ELR (cell line): ENCODE measurements at regions not wholly inside any gene's neighbourhood (a gene's known extent, or its start where the extent isn't known, plus 50 kb on each side); places are given as distances from the start of the nearest gene placed in this dataset.

Experiments
- DNase-seq: peaks from one replicate; pipeline ENCODE4 v3.0.0-alpha.2; 2015; ENCODE audit warnings: low read depth

DNA sequence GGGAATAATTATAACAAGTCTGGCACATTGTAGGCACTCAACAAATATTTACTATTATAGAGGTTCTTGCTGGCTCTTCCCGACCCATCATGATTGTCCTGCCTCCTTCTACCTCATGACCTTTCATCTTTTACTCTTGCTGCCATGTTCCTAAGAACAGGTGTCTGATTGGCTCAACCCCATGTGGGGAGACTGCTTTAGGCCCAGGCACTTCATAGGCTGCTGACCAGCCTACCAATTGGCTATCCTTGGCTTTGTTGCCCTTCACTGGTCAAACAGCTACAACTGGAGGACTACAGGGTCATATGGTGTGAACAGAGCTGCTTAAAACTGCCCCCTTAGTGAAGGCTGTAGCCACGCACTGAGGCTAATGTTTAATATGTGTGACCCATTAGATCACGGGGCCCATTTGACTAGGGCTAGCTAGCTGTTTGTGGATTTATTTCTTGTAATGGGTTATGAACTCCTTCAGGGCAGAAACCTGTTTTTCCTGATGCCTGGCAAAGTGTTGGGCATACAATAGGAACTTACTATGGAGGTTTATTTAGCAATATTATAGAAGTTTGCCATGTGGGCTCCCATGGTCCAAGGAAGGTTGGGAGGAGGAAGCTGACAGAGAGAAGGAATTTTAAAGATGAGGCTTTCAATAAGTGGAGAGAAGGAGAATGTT lies 239.9 kb upstream of the TBC1D5 start:
- no peak for DNase-seq

DNA sequence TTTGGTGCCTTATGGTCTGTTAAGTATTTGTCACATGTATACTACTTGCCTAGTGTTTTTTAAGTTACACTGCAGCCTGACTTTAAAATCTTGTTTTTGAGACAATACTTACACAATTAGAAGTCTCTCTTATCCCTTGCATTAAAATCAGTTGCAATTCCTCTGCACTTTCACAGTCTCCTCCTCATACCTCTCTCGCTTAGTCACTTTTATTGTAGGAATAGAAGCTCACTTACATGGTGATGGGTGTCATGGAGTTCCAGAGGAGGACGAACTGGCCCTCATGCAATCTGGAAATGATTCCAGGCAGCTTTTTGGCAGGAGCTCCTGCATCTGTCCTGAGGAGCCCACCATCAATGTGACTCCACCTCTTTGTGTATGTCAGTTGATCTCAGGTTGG lies 238.4 kb upstream of the TBC1D5 start:
- no peak for DNase-seq

DNA sequence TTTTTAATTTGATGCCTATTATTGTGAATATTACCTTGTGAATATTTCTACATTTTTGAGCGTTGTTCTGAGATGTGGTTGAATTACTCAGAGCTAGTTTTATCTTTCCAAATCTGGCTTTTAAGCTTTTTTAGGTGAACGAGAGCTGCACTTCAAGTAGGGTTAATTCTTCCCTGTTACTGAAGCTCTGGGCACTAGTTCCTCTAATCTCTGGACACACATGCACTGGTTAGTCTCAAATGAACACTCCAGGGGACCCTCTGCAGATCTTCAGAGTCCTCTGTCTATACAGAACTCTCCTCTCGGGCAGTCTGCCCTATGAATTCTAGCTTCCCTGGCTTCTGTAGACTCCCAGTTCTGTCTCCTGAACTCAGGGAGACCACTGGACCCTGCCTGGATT lies 237.5 kb upstream of the TBC1D5 start:
- DNase-seq: no peak

DNA sequence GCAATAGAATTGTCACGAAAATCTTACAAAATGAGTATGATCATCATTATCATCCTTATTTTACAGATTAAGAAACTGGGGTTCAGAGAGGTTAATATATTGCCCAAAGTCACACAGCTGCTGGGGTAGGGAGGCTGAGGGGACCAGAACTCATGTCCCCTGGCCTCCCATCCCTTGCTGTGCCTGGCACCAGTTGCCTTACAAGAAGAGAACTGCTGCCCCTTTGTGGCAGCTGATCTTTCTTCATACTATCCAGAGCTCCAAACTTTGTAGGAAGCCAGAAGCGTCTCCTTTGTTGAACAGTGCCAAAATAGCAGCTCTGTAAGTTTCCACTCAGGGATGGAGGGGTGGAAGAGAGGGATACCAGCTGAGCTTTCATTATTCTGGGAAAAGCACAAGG lies 236.8 kb upstream of the TBC1D5 start:
- no peak for DNase-seq

DNA sequence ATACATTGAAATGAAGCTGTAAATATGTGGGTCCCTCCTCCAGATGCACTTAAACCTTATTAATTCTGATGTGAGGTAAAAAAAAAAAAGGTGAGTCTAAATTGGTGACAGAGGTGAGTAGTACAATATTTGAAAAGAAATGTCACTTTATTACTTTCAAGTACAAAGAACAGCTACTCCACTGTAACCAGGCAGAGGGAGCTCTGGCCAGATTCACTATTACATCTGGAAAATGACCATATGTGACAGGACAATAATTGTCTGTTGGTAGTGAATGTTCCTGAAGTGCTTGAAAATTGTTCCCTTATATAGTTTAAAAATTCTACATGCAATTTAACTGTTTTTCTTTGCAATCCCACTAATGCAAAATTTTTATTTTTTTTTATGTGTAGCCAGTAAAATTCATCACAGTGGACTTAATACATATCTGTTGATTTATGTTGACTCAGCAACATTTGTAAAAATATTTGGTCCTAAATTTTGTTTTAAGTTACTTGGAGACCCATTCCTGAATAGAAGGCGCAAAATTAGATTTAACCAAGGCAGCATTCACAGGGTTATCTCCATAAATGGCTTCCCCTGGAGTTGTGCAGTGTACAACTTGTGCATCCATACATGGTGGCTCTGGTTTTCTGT lies 231.9 kb upstream of the TBC1D5 start:
- DNase-seq: peak; percentile 15

DNA sequence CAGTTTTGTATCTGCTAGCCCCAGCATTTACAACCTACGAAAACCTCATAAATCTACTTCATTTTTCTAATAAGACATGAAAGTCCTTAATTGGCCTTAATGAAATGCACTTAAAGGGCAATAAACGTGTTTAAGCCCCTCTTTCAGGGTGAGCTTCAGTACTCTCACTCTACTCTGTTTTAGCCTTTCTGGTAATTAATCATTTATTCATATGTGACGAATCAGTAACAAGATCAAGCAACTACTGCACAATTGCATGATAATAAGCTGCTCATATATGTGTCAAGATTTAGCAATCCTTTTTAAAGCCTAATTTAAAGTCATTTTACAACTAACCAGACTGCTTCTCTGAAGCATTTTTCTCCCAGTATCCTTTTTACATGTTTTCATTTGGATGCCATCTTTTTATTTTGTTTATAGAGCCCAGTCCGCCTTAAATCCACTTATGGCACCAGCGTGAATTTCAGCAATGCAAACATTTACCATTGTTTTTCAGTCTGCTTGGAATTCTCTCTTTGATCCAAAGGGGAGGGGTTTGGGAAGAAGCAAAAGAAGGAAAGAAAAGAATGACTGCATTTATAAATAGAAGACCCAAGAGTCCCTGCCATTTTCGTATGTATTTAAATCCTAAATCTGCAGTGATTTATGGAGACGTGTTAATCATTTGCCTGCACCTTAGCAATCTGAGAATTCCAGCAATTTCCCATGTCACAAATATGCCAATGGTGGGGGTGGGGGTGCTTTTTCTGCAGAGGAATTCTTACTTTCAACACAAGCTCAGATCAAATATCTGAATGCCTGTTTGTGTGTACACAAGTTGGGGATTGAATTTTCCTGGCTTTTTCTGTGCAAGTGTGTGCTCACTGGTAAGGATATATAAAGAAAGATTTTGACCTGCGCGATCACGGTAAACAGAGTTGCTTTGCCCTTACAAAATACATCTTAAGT lies 230.8 kb upstream of the TBC1D5 start:
- DNase-seq: no peak

DNA sequence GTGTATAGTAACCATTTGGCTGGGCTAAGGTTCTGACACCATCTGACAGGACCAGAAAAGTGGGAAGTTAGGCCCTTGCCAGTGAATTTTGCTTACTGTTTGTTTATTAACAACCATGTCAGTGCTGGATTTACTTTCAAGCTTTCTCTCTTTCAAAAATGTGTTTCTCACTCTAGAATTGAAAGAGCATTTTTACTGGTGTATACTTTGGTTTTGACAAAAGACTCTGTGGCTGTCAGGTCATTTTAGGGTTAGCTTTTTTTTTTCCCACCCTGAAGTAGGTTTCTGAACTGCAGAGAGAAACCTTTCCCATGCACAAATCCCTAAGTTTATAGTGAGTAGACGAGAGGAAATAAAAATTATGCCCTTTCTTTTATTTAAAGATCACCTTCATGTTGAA lies 230.0 kb upstream of the TBC1D5 start:
- no peak for DNase-seq

DNA sequence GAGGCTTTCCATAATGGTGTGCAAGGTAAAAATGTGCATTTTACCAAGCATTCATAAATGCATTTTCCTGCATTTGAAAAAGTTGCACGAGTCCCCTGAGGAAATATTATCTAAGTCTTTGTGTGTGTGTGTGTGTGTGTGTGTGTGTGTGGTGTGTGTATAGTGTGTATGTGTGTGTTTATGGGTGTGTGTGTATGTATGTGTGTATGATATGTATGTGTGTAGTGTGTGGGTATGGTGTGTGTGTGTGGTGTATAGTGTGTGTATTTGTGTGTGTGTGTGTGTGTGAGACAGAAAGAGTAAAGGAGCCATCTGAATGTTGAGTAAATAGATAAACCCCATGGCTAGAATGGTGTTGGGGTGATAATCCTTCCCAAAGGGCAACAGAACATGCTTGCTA lies 229.6 kb upstream of the TBC1D5 start:
- DNase-seq: no peak

DNA sequence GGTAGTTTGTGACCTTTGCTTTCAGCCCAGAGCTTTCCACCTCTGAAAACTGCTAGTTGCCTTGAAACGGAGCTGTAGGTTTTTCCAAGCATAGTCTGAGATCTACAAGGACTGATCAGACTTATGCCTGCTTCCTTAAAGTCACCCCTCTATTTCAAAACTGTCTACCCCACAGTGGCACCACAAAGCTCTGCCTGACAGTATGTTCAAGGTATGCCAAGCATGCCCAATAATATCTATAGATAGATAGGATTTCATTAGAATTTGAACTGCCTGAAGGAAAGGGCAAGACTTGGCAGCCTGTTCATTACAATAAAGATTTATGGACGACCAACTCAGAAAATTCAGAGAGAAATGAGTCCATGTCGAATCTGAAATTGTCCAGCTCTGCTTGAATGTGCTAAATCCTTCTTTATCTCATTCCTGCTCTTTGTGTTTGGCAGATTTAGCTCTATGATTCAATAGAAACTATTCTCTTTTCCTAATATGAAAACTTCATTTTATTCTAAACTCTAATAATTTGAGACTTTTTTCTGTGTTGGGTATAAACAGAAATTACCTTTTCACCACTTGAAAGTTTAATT lies 227.6 kb upstream of the TBC1D5 start:
- no peak for DNase-seq

DNA sequence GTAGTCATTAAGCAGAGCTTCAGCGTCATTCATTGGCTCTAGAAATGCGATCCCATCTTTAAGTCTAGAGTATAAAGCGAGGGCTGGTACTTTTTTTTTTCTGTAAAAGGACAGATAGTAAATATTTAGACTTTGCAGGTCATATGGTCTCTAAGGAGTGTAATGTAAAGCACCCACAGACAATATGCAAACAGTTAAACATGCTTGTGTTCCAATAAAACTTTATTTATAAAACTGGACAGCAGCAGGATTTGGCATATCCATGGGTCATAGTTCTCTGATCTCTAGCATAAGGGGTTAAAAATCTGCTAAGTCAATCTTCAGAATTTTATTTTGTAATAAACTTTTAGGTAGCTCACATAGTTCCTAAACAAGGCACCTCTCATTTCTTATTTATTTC lies 226.8 kb upstream of the TBC1D5 start:
- DNase-seq: no peak

DNA sequence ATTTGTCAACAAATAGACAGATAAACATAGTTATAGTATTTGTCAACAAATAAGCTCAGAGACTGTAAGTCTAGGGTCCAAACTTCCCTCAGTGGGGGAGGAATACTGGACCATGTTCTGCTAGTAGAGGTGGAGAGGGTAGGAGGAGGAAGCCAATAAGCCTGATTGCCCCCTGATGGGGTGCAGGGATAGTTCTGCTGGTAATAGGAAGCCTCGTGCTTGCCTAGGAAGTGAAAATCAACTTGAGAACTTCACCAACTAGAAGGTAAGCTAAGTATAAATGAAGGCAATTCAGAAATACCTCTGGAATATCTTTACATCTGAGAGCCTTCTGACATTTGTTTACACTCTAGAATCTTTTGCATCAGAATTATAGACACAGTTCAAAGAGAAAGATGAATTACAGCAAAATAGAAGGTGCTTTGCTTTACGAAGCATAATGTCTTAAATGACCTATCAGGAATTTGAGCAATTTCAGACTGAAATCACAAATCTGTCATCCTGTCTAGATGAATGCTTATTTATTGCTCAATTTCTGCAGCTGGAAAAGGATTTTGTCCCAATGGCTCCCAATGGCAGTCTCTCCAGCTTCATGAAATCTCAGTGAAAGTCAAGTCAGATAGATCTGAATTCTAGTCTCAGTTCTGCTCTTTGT lies 225.6 kb upstream of the TBC1D5 start:
- no peak for DNase-seq

DNA sequence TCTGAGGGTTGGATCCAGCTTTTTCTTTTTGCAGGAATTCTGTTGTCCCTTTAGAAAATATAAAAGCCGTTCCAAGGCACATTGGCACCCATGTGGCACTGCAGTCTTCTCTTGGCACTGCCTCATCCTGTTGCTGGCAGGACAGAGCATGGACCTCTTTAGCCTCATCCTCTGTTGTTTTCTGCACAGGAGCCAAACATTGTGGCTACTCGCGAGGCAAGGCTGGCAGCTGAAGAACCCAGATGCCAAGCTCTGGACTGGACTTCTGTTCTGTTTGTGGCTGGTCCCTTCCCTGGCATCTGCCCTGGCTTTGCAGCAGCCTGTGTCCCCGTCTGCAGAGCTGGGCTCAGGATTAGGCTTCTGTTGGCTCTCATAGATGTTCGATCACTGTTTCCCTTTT lies 224.7 kb upstream of the TBC1D5 start:
- DNase-seq: no peak

DNA sequence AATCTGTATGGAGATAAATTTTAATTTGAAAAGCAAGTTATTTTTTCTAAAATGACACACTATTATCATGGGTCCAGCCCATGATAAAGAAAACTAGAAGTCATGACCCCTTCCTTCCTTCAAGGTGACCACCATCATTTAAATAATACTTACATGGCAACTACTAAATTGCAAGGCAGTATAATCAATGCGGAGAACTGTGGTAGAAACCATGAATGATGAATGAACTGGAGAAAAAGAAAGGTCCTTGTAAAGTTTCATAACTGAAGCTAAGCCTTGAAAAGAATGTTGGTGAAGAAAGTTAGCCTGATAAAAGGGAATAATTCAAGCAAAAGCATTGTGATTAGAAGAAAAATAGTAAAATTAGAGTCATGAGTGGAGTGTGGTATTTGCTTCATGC lies 222.9 kb upstream of the TBC1D5 start:
- DNase-seq: no peak

DNA sequence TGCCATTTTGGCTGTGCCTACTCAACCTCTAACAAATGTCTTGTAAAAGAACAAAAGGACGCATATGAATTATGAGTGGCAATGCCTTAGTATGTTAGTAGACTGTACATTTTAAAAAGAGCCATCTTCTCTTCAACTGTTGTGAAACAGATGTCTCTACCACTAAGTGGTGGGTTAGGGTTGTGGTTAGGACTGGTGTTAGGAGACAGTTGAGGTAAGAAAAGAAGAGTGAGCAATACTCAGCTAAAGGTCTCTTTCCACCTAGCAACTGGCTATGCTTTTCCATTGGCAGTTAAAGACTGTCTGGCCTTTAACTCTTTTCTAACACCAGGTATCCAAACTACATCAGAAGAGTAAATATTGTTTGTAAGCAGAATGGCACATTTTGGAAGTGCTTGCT lies 221.7 kb upstream of the TBC1D5 start:
- no peak for DNase-seq

DNA sequence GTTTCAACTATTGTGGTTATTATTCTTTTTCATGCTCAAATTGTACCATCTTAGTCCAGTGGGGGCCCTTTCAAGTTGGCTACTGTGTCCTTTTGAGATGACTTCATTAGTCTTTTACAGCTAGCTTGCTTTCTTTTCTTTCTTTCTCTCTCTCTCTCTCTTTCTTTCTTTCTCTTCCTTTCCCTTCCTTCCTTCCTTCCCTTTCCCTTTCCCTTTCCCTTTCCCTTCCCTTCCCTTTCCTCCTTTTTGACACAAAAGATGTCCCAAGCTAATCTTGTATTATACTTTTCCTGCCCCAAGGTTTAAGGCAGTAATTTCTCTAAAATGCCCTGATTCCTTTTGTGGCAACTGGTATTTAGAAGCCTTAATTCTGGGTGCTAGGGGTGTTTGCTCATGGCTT lies 213.0 kb upstream of the TBC1D5 start:
- DNase-seq: no peak

DNA sequence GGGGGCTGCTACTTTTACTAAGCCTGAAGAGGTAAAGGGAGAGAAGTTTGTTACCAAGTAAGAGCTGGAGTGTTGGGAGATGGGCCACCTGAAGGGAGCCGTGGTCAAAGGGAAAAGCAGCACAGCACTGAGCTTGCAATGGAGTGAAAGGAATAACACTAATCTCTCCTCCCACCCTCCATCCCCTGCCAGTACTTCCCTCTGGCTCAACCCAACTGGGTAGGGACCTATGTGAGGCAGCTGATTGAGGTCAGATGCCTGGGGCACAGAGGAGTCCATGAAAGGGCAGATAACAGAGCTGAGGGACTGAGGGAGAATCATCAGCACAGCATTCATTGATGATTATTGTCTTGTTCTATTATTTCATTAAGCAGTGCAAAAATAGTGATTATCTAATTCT lies 212.4 kb upstream of the TBC1D5 start:
- DNase-seq: no peak

DNA sequence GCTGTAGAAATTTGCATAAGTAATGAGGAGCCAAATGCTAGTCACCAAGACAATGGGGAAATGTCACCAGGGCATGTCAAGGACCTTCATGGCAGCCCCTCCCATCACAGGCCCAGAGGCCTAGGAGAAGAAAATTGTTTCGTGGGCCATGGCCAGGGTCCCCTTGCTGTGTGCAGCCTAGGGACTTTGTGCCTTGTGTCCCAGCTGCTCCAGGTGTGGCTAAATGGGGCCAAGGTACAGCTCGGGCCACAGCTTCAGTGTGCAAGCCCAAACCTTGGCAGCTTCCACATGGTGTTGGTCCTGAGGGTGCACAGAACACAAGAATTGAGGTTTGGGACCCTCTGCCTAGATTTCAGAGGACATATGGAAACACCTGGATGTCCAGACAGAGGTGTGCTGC lies 208.8 kb upstream of the TBC1D5 start:
- no peak for DNase-seq

DNA sequence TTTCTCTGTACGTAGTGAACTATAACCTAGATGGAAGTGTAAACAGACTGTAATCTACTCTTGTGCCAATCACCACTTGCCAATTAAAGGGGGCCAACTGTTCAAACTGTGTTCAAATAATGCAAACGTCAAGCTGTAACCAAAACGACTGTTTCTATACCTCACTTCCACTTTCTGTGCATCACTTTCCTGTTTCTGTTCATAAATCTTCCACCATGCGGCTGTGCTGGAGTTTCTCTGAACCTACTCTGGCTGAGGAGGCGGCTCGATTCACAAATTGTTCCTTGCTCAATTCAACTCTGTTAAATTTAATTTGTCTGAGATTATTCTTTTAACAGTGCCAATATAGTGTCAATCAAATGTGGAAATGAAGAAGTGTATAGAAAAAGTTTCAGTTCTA lies 206.7 kb upstream of the TBC1D5 start:
- DNase-seq: no peak

DNA sequence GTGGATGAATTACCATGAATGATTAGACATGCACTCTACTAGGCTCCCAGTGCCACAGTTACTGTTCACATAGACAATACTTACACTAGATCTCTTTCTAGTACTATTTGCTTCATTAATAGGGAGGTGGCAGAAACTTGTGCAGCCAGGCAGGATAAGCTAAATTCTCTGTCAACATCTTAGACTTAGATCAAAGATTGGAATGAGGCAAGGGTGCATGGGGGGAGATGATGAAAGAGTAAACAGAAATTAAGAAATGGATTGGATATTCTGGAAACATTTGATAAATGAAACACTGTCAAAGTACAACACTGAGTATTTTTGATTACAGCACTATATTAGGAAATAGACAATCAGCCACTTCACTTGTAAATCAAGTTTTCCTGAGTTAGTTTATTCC lies 205.4 kb upstream of the TBC1D5 start:
- no peak for DNase-seq

DNA sequence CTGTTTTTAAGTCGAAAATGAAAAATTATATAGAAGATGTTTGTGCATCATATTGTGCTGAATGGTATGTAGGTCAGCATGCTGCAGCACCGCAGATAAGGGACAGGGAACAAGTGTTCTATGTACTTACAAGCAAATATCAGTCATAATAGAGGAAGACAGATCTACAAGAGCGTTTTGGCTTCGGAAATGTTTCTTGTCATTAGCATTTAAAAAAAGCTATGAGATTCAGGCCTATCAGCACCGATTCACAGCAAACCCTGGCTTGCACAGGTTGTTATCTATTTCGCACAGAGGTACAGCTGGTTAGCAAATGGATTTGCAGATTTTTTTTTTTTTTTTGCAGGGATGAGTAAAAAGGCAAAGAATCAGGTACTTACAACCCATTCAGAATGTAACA lies 204.2 kb upstream of the TBC1D5 start:
- DNase-seq: no peak

DNA sequence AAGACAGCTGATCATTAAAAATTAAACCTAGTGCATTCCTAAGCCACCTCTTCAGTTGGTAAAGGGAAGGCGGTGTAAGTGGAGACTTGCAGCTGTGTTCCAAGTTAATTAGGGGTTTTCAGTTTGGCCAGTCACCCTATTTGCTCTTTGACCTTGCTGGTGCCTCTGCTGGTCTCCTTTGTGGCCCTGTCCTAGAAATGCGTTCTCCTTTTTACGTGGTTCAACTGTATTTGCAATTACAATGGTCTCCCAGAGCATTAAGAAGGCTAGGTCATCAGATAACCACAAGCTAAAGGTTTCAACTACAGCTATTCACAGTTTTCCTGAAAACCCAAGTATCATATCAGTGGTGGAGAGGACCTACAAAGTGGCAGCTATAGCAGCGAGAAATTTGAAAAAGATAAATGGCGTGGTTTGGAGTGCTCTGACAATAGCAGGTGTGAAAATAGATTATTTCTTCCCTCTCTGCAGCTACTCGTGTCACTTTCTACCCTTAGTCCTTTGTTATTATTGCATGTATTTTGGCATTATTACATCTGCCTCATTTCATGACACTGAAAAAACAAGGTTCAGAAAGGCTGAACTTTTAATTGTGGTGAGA lies 203.5 kb upstream of the TBC1D5 start:
- no peak for DNase-seq
